ENCODE measurements at regions not wholly inside any gene's neighbourhood (a gene's known extent, or its start where the extent isn't known, plus 50 kb on each side); places are given as distances from the start of the nearest gene placed in this dataset.

DNA sequence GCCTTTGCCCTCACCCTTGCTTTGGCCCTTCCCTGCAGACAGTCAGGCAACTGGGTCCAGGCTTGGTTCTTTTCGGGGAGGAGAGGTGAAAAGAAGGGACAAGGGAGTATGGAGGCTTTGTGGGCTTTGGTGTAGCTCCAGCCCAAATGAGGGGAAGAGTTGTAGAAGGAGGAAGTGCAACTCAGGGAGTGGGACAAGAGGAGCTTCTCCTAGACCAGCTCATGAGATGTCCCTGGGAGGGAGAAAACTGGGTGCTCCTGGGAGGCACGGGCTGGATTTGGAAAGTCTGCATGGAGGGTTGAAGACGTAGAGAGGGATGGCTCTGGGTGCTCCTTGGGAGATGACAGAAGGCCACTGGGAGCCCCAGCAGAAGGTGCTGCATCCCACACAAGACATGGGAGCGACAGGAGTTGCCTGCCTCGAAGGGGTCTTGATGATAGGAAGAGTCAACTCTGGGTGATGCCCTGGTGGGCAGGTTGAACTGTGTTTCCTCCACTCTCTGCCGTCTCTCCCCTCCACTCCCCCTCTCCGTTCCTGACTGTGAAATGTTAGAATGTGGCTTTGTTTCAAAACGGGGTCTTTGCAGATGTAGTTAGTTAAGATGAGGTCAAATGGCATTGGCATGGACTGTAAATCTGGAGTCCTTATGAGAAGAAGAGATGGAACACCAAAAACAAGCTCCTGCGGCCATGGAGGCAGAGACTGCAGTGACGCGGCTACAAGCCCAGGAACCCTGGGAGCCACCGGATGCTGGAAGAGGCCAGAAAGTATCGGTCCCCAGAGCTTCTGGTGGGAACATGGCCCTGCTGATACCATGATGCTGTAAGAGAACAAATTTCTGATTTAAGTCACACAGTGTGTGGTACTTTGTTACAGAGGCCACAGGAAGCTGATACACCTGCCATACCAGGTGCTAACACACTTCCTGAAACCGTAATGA lies 298.5 kb downstream of the GLRX3 start:
- TF ChIP-seq, protein P1, sequence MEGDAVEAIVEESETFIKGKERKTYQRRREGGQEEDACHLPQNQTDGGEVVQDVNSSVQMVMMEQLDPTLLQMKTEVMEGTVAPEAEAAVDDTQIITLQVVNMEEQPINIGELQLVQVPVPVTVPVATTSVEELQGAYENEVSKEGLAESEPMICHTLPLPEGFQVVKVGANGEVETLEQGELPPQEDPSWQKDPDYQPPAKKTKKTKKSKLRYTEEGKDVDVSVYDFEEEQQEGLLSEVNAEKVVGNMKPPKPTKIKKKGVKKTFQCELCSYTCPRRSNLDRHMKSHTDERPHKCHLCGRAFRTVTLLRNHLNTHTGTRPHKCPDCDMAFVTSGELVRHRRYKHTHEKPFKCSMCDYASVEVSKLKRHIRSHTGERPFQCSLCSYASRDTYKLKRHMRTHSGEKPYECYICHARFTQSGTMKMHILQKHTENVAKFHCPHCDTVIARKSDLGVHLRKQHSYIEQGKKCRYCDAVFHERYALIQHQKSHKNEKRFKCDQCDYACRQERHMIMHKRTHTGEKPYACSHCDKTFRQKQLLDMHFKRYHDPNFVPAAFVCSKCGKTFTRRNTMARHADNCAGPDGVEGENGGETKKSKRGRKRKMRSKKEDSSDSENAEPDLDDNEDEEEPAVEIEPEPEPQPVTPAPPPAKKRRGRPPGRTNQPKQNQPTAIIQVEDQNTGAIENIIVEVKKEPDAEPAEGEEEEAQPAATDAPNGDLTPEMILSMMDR (conservative IDR thresholded peaks at IDR 0.05; ENCODE audit: low read length): no peak
- TF ChIP-seq EZH2phosphoT487 (IDR thresholded peaks at IDR 0.05; ENCODE audit: borderline replicate concordance, low read depth, low read length): no peak
